Smooth muscle cell of the brain vasculature (primary cell): ENCODE measurements at regions not wholly inside any gene's neighbourhood (a gene's known extent, or its start where the extent isn't known, plus 50 kb on each side); places are given as distances from the start of the nearest gene placed in this dataset.
"Not testable (repeated sequence)": the region's sequence is repeated elsewhere in the genome, so short reads cannot be mapped to it uniquely, and the experiment has no call there.

Experiments
- DNase-seq: peaks from one replicate; pipeline ENCODE4 v3.0.0-alpha.2; 2012; ENCODE audit warnings: low read depth, low spot score

DNA sequence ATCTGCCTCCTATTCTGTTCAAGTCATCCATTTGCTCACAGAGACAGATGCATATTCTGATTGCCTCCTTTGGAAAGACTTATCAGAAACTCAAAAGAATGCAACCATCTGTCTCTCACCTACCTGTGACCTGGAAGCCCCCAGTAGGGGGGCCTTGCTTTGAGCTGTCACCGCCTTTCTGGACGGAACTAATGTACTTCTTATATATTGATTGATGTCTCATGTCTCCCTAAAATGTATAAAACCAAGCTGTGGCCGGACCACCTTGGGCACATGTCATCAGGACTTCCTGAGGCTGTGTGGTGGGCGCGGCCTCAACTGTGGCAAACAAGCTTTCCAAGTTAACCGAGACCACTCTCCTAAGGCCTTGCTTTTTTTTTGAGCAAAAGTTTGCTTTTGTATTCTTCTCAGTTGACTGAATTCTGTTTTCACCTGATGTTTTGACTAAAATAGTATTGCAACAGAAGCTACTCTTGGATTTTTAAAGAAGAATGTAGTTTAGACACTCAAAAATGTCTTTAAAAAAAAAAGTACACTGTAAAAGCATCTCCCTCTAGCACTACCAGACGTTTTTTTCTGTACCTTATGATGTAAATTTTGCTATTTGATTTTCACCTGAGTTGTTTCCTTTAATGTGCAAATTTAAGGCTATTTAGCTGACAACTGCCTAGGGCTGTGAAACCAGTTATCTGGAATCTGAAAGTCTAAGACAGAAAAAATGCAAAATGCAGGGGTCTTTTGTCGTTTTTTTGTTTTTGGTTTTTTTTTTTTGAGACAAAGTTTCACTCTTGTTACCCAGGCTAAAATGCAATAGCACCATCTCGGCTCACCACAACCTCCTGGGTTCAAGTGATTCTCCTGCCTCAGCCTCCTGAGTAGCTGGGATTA, 298.8 kb upstream of the SGCG start:
- not testable (repeated sequence) for DNase-seq

DNA sequence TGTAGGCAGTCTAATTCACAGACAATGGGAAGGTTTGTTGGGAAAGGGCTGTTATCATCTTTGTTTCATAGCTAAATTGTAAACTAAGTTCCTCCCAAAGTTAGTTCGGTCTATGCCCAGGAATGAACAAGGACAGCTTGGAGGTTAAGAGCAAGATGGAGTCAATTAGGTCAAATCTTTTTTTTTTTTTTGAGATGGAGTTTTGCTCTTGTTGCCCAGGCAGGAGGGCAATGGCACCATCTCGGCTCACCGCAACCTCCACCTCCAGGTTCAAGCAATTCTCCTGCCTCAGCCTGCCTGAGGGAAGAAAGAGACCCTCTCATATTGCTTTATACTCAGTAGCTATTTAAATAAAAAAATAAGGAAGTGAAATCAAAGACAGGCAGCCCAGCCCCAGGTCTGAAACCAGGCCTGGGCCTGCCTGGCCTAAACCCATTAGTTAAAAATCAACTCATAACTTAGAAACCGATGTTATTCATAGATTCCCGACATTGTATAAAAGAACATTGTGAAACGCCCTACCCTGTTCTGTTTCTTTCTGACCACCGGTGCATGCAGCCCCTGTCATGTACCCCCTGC, 297.4 kb upstream of the SGCG start:
- no peak for DNase-seq

DNA sequence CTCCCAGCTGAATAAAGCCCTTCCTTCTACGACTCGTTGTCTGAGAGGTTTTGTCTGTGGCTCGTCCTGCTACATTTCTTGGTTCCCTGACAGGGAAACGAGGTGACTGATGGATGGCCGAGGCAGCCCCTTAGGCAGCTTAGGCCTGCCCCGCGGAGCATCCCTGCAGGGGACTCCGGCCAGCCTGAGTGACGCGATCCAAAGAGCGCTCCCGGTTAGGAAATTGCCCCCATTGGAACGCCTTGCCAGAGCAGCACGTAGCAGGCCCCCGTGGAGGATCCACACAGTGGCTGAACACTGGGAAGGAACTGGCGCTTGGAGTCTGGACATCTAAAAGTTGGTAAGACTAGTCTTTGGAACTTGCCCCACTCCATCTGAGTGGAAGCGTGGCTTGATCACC, 296.8 kb upstream of the SGCG start:
- DNase-seq = no peak

DNA sequence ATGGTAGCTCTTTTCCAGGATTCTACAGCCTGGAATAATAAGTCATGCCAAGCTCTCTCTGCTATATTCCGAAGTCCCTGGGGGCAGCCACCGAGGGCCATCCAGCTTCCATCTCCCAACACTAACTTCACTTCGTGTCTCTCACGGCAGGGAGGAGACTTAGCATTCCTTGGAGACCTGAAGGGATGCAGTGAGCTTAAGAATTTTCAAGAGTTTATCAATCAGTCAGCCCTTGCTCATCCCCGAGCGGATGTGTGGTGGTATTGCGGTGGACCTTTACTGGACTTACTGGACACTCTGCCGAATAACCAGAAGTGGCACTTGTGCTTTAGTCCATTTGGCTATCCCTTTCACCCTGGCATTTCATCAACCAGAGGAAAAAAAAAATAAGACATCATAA, 294.7 kb upstream of the SGCG start:
- not testable (repeated sequence) for DNase-seq

DNA sequence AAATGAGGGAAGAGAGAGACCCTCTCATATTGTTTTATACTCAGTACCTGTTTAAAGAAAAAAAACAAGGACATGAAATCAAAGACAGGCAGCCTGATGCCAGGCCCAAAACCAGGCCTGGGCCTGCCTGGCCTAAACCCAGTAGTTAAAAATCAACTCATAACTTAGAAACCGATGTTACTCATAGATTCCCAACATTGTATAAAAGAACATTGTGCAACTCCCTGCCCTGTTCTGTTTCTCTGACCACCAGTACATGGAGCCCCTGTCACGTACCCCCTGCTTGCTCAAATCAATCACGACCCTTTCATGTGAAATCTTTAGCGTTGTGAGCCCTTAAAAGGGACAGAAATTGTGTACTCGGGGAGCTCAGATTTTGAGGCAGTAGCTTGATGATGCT, 291.4 kb upstream of the SGCG start:
- DNase-seq = not testable (repeated sequence)

DNA sequence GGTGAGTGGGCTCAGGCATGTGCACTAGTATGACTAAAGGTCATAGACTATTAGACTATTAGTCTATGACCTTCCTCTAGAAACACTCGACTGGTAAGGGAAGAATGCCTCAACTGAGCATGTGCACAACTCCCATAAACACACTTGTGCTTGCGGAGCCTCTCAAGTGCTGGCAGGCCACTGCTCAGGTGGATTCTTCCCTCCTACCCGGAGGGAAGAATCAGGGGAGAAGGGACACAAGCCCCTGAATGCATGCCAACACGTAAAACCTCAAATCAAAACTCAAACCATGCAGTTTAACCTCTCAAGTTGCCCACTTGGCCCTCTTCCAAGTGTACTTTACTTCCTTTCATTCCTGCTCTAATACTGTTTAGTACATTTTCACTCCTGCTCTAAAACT, 287.6 kb upstream of the SGCG start:
- no peak for DNase-seq

DNA sequence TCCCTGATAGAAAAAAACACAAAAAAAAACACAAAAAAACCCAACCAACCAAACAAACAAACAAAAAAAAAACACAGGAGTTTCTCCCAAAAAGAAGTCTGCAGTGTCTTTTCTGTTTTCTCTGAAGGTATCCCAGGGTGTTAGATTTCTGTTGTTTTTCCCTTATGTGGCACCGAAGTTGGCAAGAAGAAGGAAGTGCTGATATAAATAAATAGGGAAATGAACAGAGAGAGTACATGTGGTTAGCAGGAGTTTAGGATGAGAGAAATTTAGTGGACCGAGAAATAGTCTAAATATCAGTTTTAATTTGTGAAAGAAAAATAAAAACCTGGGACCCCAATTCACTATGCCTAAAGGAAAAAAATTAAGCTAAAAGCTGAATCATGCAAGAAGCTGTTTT, 287.0 kb upstream of the SGCG start:
- DNase-seq = no peak

DNA sequence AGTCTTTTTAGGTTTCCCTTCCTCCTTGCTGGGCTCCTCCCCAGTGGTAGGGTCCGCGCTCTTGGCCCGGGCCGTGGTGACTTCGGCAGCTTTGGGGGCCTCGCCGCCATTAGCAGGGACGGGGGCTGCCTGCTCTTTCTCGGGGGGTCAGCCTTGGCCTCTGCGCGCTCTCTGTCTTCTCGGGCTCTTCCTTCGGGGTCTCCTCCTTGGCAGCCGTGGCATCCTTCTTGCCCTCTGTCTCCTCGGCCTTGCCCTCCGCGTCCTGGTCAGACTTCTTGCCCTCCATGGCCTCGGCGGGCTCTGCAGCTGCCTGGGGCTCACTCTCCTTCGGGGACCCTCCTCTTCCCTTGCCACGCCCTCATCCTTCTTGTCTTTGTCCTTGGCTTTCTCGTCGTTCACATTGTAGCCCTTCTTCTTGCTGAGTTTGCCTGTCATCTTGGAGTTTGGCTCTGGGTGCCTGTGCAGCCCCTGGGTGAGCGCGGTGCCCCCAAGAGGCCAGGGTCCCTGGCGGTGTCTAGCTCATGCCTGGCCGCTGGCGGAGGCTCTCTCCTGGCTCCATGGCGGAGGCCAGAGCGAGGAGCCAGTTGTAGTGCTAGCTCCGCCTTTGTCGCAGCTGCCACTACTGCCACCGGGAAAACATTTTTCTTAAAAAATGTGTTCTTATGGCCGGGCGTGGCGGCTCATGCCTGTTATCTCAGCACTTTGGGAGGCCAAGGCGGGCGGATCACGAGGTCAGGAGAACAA, 283.0 kb upstream of the SGCG start:
- DNase-seq = no peak

DNA sequence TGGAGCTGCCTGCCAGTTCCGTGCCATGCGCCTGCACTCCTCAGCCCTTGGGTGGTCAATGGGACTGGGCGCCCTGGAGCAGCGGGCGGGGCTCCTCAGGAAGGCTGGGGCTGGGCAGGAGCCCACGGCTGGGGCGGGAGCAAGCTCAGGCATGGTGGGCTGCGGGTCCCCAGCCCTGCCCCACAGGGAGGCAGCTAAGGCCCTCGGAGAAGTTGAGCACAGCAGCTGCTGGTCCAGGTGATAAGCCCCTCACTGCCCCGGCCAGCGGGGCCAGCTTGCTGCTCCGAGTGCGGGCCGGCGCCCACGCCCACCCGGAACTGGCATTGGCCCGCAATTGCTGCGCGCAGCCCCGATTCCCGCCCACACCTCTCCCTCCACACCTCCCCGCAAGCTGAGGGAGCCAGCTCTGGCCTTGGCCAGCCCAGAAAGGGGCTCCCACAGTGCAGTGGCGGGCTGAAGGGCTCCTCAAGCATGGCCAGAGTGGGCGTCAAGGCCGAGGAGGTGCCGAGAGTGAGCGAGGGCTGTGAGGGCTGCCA, 280.3 kb upstream of the SGCG start:
- not testable (repeated sequence) for DNase-seq

DNA sequence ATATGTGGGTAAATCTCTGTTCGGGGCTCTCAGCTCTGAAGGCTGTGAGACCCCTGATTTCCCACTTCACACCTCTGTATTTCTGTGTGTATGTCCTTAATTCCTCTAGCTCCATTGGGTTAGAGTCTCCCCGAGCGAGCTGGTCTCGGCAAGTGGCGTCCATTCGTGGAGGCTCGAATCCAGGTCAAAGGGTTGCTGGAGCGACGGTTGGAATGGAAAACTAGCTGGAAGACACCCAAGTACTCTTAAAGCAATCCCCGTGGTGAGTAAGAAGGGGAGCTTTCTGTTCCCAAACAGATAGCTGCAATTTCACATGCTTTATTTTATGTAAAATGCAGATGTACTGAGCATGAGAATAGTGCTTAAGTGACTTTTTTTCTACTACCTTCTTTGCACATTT, 277.5 kb upstream of the SGCG start:
- DNase-seq = no peak

DNA sequence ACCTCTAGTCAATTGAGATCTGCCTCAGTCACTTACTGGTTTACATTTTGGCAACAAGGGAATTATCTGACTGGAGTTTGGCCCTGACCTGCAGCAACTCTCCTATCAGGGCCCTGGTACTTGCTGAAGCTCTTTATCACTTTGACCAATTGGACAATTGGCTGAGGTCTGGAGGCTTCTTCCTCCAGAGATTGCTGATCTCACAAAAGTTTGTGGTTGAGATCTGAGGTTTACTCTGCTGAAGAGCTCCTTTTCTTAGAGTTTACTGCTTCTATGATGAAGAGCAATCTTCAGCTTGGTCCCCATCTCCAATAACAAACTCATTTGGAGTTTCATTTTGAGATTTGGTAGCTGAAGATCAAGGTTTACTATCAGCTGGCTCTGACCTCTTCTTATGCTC, 276.9 kb upstream of the SGCG start:
- no peak for DNase-seq

DNA sequence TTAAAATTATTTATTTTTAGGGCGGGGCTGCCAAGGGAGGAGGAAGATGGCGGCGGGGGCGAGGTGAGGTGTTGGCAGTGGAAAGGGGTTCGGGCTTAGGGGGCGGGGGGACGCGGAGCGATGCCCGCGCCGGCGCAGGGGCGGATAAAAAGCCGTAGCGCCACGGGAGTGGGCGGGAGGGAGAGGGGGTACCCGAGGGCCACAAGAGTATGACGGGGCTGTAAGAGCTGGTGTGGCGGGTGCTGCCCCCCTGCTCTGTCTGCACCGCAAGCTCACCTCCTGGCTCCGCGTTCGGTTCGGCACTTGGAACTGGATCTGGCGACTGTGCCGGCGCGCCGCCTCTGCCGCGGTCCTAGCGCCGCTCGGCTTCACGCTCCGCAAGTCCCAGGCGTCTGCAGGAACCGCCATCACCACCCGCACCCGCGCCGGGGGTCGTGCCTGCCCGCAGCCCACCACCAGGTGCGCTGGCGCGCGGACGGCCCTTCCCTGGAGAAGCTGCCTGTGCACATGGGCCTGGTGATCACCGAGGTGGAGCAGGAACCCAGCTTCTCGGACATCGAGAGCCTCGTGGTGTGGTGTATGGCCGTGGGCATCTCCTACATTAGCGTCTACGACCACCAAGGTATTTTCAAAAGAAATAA, 265.2 kb upstream of the SGCG start:
- no peak for DNase-seq

DNA sequence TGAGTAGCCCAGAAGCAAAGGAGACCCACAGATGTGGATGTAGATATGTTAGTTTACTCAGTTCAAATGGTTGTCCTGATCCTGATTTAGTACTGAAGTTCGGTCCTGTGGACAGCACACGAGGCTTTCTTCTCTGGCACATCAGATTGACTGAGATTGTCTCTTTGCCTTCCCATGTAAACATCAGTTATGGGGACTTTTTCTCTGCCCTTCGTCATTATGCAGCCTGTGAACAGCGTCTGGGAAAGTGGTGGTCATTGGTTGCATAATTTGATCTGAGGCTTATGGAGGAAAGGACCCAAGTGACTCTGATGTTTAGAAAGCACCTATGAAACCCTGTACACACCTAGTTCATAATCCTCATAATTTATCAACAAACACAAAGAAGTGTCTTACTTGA, 264.5 kb upstream of the SGCG start:
- not testable (repeated sequence) for DNase-seq

DNA sequence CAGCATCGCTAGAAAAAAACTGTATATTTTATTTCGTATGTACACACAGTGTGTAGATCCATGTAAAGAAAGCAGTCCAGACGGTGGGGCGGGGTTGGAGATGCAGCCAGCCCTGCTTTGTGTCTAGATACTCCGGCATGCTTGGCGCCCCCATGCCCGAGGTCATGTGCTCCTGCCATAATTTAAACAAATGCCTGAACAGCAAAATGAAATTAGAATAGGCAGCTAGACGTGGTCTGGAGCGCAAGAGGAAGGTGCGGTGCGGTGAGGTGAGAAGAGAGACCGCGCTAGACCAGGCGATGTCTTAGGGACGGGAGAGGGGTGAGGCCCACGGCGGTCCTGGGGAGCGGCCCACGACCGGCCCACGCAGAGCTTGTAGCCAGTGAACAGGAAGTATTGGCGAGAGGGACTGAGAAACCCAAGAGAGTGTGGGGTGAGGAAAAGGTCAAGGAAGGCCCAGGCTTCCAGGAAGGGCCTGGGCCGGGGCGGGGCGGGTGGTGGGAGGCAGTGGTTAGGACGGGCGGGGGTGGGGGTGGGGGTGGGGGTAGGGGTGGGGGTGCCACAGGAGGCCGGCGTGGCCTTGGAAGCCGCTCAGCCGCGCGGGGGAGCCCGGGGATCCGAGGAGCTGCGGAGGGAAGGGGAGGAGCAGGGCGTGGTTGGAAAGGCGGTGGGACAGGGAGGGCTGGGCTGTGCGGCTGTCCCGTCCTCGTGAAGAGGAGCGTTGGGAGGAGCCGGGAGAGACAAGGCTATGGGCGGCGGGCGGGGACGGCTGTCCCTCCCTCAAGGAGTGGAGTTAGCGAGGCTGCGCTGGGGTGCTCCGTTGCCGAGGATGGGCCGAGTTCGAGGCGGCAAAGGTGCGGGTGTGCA, 254.7 kb upstream of the SGCG start:
- no peak for DNase-seq

DNA sequence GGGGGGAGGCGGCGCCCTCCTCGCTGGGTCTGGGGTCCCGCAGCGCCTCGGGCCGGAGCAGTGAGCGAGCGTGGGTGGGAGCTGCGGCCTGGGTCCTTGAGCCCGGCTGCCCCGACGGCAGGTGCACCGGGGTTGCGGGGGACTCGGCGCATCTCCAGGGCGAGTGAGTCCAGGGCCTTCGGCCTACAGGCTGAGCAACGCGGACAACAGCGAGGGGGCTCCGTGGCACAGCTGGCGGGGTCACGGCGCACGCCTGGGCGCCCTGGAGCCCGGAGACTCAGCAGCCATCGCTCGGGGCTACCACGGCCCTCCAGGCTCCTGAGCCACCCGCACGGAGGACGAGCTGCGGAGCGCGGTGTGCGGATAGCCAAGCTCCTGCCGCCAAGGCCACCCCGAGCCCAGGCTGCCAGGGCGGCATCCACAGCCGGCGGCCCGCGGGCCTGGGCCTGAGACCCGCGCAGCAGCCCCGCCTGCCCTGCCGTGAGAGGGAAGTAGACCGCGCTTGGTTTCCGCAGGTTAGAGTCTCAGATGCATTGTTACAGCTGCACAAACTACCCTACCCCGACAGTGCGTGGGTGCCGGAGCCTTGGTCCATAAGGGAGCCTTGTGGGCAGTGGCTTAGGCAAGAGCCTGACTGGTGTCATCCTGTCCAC, 253.9 kb upstream of the SGCG start:
- no peak for DNase-seq

DNA sequence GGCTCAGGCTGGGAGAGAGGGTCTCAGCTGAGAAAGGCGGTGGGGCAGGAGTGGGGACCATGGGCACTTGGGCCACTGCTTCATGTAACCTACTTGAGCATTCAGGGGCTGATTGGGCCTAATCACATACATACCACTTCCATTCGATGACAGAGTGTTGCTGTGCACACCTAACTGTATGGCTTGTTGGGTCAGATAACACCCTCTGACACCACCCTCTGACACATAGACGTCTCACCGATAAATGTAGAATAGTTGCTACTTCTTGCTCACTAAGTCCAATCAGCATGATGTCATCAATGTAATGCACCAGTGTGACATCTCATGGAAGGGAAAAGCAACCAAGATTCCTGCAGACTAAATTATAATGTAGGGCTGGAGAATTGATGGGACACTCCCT, 252.9 kb upstream of the SGCG start:
- not testable (repeated sequence) for DNase-seq

DNA sequence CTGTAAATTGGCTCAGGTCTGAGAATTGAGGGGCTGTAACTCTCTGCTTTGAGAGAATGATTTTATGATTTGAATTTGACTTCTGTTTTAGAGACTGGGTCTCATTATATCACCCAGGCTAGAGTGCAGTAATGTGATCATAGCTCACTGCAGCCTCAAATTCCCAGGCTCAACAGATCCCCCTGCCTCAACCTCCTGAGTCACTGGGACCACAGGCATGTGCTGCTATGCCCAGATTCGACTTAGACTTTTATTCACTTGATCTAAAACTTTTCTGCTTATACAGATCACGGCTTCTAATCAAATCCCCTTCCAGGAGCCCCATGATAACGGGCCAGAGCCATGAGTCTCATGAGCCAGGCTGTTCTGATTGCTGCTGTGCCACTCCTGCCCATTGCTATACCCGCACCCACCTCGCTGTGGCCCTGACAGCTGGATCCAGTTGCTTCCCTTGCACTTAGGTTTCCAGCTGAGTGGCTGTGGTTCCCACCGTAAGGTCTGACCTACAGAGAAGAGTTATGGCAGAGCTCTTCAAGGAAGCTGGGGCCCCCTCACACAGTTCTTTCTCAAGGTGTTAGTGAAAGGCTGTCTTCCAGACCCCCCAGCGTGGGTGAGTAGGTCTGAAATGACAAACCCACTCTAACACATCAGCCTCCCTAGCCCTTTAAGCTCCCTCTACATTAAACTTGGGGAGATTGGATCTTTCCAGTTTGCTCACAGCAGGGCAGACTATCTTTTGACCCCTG, 251.2 kb upstream of the SGCG start:
- DNase-seq = no peak

DNA sequence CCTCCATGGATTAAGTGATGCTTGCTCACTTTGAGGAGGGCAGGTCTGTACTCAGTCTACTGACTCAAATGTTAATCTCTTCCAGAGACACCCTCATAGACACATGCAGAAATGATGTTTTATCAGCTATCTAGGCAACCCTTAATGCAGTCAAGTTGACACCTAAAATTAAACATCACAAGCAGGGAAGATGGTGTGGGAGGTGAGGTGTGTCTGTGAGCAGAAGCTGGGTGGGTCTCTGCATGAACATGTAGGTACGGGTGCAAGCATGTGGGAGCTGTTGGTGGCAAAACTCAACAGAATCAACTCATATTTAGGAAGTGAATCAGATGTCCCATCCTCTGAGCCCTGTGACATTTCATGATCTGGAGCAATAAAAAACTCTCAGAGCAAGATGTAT, 249.2 kb upstream of the SGCG start:
- DNase-seq = no peak

DNA sequence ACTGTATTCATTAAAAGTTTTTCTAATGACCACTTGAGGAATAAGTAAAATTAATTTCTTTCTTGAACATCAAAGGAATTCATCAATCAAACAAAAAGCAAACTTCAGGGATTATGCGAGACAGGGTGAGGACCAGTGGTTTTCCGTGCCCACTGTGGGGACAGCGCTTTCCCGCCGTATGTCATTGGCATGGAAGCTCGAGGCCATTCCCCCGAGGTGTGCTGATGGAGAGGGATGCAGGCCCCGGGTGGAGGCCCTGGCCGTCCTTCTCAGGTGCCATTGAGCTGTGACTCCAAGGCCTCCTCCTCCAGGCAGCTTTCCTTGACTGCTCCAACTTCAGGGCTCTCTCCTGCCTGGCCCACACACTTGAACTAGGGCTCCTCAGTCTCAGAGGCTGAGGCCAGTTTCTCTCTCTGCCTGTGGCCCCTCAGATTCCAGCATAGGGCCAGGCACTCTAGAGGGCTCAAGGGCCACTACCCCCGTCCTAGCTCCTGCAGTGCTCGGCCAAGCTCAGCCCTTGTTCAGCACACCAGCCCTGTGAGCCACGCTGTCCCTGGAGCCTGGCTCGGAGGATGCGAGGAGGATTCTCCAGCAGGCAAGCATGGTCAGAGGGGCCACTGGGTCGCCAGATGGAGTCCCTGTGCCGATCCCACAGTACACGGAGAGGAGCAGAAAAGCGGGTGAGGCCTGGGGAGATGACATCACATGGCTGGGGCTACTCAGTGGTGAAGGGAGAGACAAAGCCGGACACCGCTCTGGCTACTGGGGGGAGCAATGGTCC, 248.0 kb upstream of the SGCG start:
- not testable (repeated sequence) for DNase-seq
